NCI-H2107 (cell line): ENCODE measurements at regions not wholly inside any gene's neighbourhood (a gene's known extent, or its start where the extent isn't known, plus 50 kb on each side); places are given as distances from the start of the nearest gene placed in this dataset.
"Not testable (repeated sequence)": the region's sequence is repeated elsewhere in the genome, so short reads cannot be mapped to it uniquely, and the experiment has no call there.

Experiments used
- DNase-seq: peaks from one replicate; lab custom pipeline; 2025; lab: John Stamatoyannopoulos, UW

- DNase-seq: no peak
Observed at GRCh38 chr1:189522441-189522840, 955.2 kb downstream of the BRINP3 start.

GRCh38 chr1:189524501-189524900 lies 953.2 kb downstream of the BRINP3 start:
- DNase-seq: no peak

DNA sequence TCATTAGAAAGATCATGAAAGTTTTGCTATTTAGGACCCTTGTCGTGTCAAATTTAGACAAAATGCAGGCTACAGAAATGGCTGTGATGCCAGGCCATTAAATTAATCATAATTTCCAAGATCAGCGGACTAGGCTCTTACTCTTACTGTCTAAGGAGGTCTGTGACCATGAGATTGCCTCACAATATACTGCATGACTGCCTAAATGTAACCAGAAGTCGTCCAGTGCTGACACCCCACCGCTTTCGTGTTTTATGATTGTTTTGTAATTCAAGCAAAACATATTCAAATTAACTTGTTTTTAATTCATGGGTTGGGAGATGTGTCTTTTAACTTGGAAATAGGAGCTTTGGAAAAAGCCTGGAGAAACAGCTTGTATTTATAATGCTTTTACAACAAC lies 947.5 kb downstream of the BRINP3 start:
- no peak for DNase-seq

GRCh38 chr1:189538271-189538670 lies 939.4 kb downstream of the BRINP3 start:
- DNase-seq: no peak

- DNase-seq: no peak
Observed at GRCh38 chr1:189550498-189550897, 927.2 kb downstream of the BRINP3 start.

- no peak for DNase-seq
Observed at GRCh38 chr1:189563784-189564183, 913.9 kb downstream of the BRINP3 start.

DNA sequence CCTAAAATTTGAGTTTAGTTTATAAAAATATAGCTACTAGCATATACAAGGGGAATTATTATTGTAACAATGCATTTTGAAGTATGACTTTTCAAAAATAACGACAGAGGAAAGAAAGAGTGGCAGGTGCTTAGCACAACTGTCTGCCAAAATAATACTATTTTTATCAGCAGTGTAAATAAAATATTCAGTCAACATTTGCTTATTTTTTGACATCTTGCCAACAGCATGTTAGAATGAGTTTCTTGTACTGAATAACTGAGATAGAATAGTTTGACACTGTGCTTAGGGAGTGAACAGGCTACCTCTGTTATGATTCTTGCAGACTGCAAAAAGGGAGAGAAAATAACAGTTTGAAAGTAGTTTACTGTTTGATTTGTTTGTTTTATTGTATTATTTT lies 909.8 kb downstream of the BRINP3 start:
- no peak for DNase-seq

- DNase-seq: no peak
Observed at GRCh38 chr1:189596197-189596596, 881.5 kb downstream of the BRINP3 start.

DNA sequence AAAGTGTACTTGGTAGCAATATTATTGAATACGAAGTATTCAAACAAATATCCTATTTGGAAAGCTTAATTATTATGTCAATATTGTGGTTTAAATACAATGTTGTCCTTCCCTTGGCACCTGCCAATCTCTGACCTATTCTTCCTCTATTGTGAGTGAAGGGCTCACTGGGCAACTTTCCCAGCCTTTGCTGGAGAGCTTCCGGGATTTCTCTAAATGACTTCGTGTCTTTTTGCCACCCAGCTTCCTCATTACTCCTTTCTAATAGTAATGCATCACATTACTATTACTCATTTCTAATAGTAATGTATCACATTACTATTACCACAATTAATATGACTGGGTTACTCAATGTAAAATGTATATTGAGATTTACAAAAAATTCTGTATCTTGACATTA lies 880.6 kb downstream of the BRINP3 start:
- peak; percentile 84 for DNase-seq

GRCh38 chr1:189605226-189605625 lies 872.4 kb downstream of the BRINP3 start:
- DNase-seq: no peak

DNA sequence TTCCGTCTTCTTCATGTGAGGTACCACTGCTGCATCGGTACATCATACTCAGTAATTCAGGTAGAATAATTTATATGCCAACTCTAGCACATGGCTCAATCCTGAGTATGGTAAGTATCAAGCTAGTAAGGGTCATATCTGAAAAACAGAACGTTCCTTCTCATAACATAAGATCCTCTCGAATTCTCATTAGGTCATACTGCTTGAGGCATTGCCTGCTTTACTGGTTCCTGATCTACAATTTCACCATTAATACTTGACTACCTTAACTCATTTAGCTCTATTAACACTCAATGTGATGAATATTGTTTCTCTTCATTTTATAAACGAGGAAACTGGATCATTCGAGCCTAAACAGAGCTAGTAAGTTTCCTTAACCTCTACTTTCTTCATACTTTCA lies 871.6 kb downstream of the BRINP3 start:
- DNase-seq: no peak

GRCh38 chr1:189606795-189607476 lies 870.7 kb downstream of the BRINP3 start:
- no peak for DNase-seq

DNA sequence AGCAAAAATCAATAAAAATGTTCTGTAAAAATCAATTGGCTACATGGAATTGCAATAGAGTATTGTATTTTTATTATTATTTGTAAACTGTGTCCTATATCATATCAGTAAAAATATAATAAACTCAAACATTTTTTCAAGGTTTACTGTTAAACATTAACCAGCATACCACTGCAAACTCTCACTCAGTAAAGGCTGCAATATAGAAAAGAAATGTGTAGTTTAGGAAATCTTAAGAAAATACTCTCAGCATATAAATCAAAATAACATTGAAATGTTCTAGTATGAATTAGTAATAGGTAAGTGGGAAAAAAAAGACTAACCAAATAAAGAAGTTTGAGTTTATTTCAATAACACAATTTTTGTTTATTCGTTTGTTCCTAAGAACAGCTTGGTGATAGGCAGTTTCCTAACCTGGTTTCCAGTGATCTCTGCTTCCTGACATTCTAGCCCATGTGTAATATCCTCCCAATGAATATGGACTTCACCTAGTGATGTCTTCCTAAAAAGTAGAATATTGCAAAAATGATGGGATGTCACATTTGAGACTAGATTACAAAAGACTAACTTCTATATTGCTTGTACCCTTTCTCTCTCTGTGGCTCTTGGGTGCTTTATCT lies 870.1 kb downstream of the BRINP3 start:
- DNase-seq: no peak

GRCh38 chr1:189609167-189609566 lies 868.5 kb downstream of the BRINP3 start:
- no peak for DNase-seq

DNA sequence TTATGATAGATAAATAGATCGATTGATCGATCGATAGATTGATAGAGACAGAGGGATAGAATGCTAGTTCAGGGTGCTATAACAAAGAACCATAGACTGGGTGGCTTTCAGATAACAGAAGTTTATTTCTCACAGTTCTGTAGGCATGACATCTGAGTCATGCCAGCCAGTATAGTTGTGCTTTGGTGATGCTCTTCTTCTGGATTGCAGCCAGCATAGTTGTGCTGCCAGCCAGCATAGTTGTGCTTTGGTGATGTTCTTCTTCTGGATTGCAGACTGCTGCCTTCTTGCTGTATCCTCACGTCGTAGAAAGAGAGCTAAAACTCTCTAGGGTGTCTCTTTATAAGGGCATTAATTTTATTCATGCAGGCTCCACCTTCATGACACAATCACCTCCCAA lies 860.8 kb downstream of the BRINP3 start:
- DNase-seq: no peak

GRCh38 chr1:189619682-189620332 lies 857.9 kb downstream of the BRINP3 start:
- peak; percentile 57 for DNase-seq

- DNase-seq: no peak
Observed at GRCh38 chr1:189620471-189620870, 857.2 kb downstream of the BRINP3 start.

DNA sequence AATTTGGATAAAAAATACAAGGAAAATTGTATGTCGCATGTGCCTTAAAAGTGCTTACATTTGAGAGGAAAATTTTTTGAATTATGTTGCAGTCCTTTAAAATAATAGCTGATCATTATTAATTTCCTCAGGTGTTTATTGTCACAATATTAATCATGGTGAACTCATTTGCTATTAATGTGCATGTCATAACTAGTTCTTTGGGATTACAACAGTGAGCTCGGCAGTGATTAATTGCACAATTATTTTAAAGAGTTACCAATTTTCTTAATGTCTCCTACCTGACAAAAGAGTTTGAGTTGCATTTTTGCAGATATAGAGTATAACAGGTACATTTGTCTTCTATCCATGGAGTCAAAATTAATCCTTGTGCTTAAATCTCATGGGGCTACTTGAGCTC lies 854.3 kb downstream of the BRINP3 start:
- no peak for DNase-seq

DNA sequence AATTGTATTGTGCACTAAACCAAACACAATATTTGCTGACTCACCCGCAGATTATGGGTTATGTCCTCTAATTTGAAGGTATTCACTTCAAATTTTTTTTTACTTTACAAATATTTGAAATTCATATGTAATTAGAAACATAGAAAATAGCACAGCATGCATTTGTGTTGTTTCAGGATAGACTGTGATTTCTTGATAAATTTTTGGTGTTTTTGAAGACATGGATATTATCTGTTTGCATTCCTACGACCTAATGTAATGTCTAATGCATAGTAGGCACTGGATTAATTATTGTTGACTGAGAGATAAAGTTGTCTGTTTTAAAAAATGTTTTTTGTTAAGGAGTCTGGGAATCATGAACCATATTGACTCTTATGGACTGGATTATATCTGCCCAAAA lies 850.2 kb downstream of the BRINP3 start:
- no peak for DNase-seq

GRCh38 chr1:189628857-189629256 lies 848.8 kb downstream of the BRINP3 start:
- DNase-seq: no peak

DNA sequence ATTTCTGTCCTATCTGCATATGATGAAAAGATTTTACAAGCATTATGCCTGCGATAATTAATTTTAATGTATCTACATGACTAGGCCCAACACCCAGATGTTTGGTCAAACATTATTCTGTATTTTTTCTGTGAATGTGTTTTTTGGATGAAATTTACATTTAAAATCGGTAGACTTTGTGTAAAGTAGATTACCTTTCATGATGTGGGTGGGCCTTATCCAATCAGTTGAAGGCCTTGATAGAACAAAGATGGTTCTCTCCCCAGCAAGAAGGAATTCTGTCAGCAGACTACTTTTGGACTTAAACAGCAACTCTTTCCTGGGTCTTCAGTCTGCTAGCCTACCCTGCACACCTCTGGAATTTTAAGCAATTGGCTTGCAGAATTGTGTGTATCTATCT lies 844.0 kb downstream of the BRINP3 start:
- DNase-seq: no peak

DNA sequence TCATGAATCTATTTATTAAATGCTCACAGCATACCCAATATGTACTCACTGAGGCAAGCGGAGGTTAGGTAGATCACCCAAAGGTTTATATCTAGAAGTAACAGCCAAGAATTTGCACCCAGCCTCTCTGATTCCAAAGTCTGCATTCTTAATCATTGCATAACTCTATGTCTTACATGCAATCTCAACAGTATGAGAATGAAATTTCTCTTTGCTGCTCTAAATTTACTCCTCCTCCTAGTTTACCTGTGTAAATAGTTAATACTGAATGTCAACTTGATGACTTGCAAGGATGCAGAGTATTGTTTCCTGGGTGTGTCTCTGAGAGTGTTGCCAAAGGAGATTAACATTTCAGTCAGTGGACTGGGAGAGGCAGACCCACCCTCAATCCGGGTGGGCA lies 840.6 kb downstream of the BRINP3 start:
- no peak for DNase-seq

DNA sequence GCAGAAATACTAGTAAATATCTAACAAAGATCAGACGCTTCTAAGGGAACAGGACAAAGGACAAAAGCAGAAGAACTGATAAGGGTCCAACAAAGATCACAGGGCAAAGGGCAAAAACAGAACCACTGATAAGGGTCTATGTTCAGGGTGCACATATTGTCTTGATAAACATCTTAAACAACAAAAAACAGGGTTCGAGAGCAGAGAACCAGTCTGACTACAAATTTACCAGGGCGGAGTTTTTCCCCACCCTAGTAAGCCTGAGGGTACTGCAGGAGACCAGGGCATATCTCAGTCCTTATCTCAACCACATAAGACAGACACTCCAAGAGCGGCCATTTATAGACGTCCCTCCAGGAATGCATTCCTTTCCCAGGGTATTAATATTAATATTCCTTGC lies 833.5 kb downstream of the BRINP3 start:
- not testable (repeated sequence) for DNase-seq

GRCh38 chr1:189644970-189645369 lies 832.7 kb downstream of the BRINP3 start:
- DNase-seq: no peak
